T-cell (primary cell): ENCODE measurements at regions not wholly inside any gene's neighbourhood (a gene's known extent, or its start where the extent isn't known, plus 50 kb on each side); places are given as distances from the start of the nearest gene placed in this dataset.

Source experiments
- ATAC-seq, 4 experiments: fragments of 200-7000 bp in 3 of 4; fragments of 150-1000 bp in 1 of 4; cut with Tn5 transposase; replicated peaks in 1 of 4; 1 replicate in 3 of 4; 2 replicates in 1 of 4; pipeline ENCODE4 v1.10.0; 2021; ENCODE audit warnings: moderate library complexity in 3 of 4, mild to moderate bottlenecking in 2 of 4, moderate number of reproducible peaks in 1 of 4
- CTCF ChIA-PET, 2 donors: fragments of 300-600 bp; sonication (Branson Sonifier 250); formaldehyde crosslinking; loops; one replicate each; lab custom pipeline; 2022; ENCODE audit warnings: antibody characterized with exemption in 2 of 2; lab: Charles Lee
- POLR2A ChIA-PET, 2 donors: fragments of 300-600 bp; sonication (Branson Sonifier 250); formaldehyde crosslinking; loops; one replicate each; lab custom pipeline; 2022; ENCODE audit warnings: antibody characterized with exemption in 2 of 2; lab: Charles Lee
- DNase-seq, 35 experiments: peaks; one replicate each; pipeline versions ENCODE4 v3.0.0 to v3.0.0-alpha.2; 2013 to 2023
- H3K27ac ChIP-seq: one replicate; pipeline ENCODE4 v1.5.1; 2013; ENCODE audit warnings: low read length
- H3K27me3 ChIP-seq, 2 experiments: replicated peaks in 1 of 2; 1 replicate in 1 of 2; 2 replicates in 1 of 2; pipeline versions ENCODE4 v1.6.1 to v1.7.0; 2013; ENCODE audit warnings: low read length in 1 of 2, mixed read lengths in 1 of 2; ENCODE audit not compliant: control insufficient read depth in 2 of 2, insufficient read depth in 2 of 2; ENCODE audit errors: extremely low read depth in 1 of 2
- H3K36me3 ChIP-seq, 2 donors: 1 replicate in 1 of 2; 2 replicates in 1 of 2; pipeline versions ENCODE4 v1.6.1 to v1.7.0; 2013; ENCODE audit warnings: low read length in 1 of 2; ENCODE audit not compliant: control insufficient read depth in 2 of 2, insufficient read depth in 1 of 2; ENCODE audit errors: extremely low read depth in 1 of 2
- H3K4me1 ChIP-seq, 2 experiments: 1 replicate in 1 of 2; 2 replicates in 1 of 2; pipeline versions ENCODE4 v1.6.1 to v1.7.0; 2013; ENCODE audit warnings: low read length in 2 of 2, mixed read lengths in 1 of 2; ENCODE audit not compliant: insufficient read depth in 2 of 2, control insufficient read depth in 1 of 2; ENCODE audit errors: extremely low read depth in 1 of 2
- H3K4me3 ChIP-seq, 2 donors: 1 replicate in 1 of 2; 2 replicates in 1 of 2; pipeline versions ENCODE4 v1.5.1 to v1.7.0; 2013; ENCODE audit warnings: mild to moderate bottlenecking in 2 of 2, low read length in 1 of 2, moderate library complexity in 1 of 2; ENCODE audit not compliant: control insufficient read depth in 1 of 2; ENCODE audit errors: extremely low read depth in 1 of 2
- H3K9me3 ChIP-seq: 2 replicates; pipeline ENCODE4 v1.7.0; 2013
- H3K27ac Mint-ChIP-seq, 2 donors: one replicate each; pipeline ENCODE4 v1.8.0; 2020 to 2021; ENCODE audit warnings: mild to moderate bottlenecking in 2 of 2, mixed read lengths in 2 of 2
- H3K27me3 Mint-ChIP-seq, 2 donors: one replicate each; pipeline ENCODE4 v1.8.0; 2021 to 2022; ENCODE audit warnings: mixed read lengths in 2 of 2
- H3K36me3 Mint-ChIP-seq: one replicate; pipeline ENCODE4 v1.8.0; 2021; ENCODE audit warnings: mixed read lengths
- H3K4me1 Mint-ChIP-seq, 3 donors: one replicate each; pipeline ENCODE4 v1.8.0; 2020 to 2022; ENCODE audit warnings: mixed read lengths in 3 of 3, mild to moderate bottlenecking in 1 of 3
- H3K4me3 Mint-ChIP-seq, 3 donors: one replicate each; pipeline ENCODE4 v1.8.0; 2020 to 2022; ENCODE audit warnings: mild to moderate bottlenecking in 3 of 3, mixed read lengths in 3 of 3, moderate library complexity in 3 of 3
- H3K9me3 Mint-ChIP-seq, 3 donors: one replicate each; pipeline ENCODE4 v1.8.0; 2020 to 2022; ENCODE audit warnings: mixed read lengths in 3 of 3
- WGBS: methylation state at CpG from one replicate; pipeline ENCODE4 v1.1.5; 2013; ENCODE audit warnings: missing lambda C conversion rate; ENCODE audit not compliant: insufficient coverage; 5-methylcytosine and 5-hydroxymethylcytosine counted together

DNA sequence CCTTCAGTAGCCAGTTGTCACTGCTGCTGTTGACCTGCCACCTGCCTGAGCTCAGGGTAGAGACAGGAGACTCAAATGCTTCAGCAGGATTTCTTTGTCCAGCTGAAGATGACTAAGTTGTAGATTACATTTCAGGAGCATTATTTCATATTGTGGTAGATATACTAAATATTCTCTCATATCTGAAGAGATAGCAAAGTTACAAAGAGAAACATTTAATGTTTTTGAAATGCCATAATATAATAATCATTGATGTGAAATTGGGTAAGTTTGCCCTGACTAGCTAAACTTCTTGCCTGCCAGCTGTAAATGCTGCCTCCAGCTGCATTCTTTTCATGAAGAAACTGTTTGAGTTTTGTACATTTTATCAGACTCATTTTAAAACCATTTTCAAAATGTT, 247.6 kb upstream of the CNKSR2 start:
- Mint-ChIP-seq H3K4me3 (no peak overlapping the region), H3K4me1 (no peaks in the 10 kb centered on the region), H3K27me3 (peaks cover 0 to 8% of the 10 kb centered on the region in 2 donors), H3K27ac (no peak overlapping the region), H3K36me3 (no peaks in the 10 kb centered on the region), H3K9me3 (no peaks in the 10 kb centered on the region)
- H3K27me3 ChIP-seq = no peaks in the 10 kb centered on the region
- H3K4me1 ChIP-seq = no peaks in the 10 kb centered on the region
- no peak overlapping the region for H3K4me3 ChIP-seq
- no peaks in the 10 kb centered on the region for H3K9me3 ChIP-seq
- H3K36me3 ChIP-seq = no peaks in the 10 kb centered on the region
- ChIA-PET POLR2A (interaction anchor here in 1 of 2 donors (0.6 kb wide), 1 partner anchor 183 kb away, joined by 3 read pairs; no protein-coding TSS in a partner anchor), CTCF (no interaction called here)
- DNase-seq (no peak), ATAC-seq (no peak)
- no peak overlapping the region for H3K27ac ChIP-seq

DNA sequence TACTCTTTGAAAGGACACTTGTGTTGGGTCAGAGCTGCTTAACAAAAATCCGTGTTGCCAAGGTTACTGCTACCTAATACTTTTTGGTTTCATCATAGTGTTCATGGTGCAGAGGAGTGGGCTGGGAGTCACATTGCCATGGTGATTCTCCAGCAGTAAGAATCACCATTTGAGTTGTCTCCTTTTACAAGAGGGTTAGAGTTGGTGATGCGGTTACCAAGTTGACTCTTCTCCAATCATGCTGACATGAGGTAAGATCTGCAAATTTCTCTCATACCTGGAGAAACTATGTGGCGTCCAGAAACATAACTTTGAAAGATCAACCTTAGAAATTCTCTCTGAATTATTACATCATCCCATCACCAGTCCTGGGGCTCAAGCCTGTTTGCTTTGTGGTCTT, 242.9 kb upstream of the CNKSR2 start:
- H3K4me1 ChIP-seq = no peaks in the 10 kb centered on the region
- Mint-ChIP-seq H3K4me1 (no peaks in the 10 kb centered on the region), H3K27ac (no peak overlapping the region), H3K36me3 (no peaks in the 10 kb centered on the region), H3K4me3 (no peak overlapping the region), H3K9me3 (peaks cover 0 to 3% (median 0%) of the 10 kb centered on the region in 3 donors), H3K27me3 (peaks cover 0 to 8% of the 10 kb centered on the region in 2 donors)
- H3K9me3 ChIP-seq = no peaks in the 10 kb centered on the region
- H3K27me3 ChIP-seq = no peaks in the 10 kb centered on the region
- WGBS = no CpG with 5 or more reads among the region's 3 CpGs
- ATAC-seq (no peak), DNase-seq (no peak)
- no peaks in the 10 kb centered on the region for H3K36me3 ChIP-seq
- no peak overlapping the region for H3K27ac ChIP-seq
- POLR2A ChIA-PET = no interaction called here
- CTCF ChIA-PET = no interaction called here
- no peak overlapping the region for H3K4me3 ChIP-seq

DNA sequence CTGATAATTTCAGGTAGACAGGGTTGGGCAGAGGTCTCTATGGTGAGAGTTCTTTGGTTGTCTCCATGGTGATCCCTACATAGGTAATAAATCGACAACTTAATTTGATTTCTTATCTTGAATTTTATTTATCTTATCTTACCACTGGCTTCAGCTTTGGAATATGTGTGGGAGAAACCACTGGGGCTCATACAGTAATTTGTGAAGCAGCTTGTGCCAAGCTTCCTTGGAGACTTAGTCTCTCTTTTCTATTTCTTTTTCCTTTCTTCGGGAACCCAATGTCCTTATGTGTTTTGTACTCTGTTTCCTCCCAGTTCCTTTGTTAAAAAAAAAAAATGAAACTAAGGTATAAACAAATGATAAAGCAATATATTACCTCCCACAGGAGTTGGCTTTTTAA, 242.4 kb upstream of the CNKSR2 start:
- POLR2A ChIA-PET = no interaction called here
- no peak overlapping the region for H3K27ac Mint-ChIP-seq

DNA sequence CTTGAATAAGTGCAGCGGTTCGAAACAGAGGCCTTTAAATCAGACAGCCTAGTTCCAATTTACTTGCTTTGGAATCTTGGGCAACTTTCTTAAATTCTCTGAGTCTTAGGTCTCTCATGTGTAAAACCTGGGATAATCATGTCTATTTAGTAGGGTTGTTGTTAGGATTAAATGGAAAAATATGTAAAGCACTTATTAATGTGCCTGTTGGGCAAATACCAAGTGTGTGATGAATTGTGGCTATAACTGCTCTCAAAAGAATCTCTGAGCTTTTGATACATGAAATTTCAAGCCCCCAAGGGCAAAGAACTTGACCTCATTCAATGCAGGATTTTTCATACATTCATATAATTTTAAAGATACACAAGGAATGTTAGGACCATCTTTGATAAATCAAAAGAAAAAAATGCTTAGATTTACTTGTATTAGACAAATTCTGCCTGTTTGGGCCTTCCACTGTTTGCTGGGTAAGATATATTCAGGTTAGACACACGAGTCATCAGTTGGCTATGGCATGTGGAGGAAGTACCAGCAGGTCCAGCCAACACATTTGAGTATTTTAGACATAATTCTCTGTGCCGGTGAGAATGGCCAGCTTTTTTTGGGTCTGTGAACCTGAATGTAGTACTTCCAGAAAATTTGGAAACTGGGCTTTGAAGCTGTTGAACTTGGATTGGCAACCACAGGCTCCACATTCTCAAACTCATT, 241.4 kb upstream of the CNKSR2 start:
- Mint-ChIP-seq H3K9me3 (peaks cover 0 to 3% (median 0%) of the 10 kb centered on the region in 3 donors), H3K4me3 (no peak overlapping the region), H3K4me1 (no peaks in the 10 kb centered on the region), H3K27me3 (peaks cover 0 to 8% of the 10 kb centered on the region in 2 donors), H3K36me3 (no peaks in the 10 kb centered on the region), H3K27ac (no peak overlapping the region)
- Histone ChIP-seq H3K9me3 (no peaks in the 10 kb centered on the region), H3K27me3 (no peaks in the 10 kb centered on the region), H3K4me3 (no peak overlapping the region), H3K27ac (no peak overlapping the region), H3K4me1 (no peaks in the 10 kb centered on the region), H3K36me3 (no peaks in the 10 kb centered on the region)
- no CpG with 5 or more reads among the region's 4 CpGs for WGBS
- CTCF ChIA-PET = no interaction called here
- DNase-seq (no peak), ATAC-seq (no peak)
- POLR2A ChIA-PET = no interaction called here

More for the DNA sequence above, 242.4 kb upstream of the CNKSR2 start:
- no peak for DNase-seq
- Histone ChIP-seq H3K4me1 (no peaks in the 10 kb centered on the region), H3K4me3 (no peak overlapping the region), H3K36me3 (no peaks in the 10 kb centered on the region), H3K27ac (no peak overlapping the region), H3K9me3 (no peaks in the 10 kb centered on the region), H3K27me3 (no peaks in the 10 kb centered on the region)
- Mint-ChIP-seq H3K36me3 (no peaks in the 10 kb centered on the region), H3K4me1 (no peaks in the 10 kb centered on the region), H3K9me3 (peaks cover 0 to 3% (median 0%) of the 10 kb centered on the region in 3 donors), H3K27me3 (peaks cover 0 to 8% of the 10 kb centered on the region in 2 donors), H3K4me3 (no peak overlapping the region)
- CTCF ChIA-PET = no interaction called here
- ATAC-seq = no peak
- WGBS = no CpG with 5 or more reads among the region's 2 CpGs

DNA sequence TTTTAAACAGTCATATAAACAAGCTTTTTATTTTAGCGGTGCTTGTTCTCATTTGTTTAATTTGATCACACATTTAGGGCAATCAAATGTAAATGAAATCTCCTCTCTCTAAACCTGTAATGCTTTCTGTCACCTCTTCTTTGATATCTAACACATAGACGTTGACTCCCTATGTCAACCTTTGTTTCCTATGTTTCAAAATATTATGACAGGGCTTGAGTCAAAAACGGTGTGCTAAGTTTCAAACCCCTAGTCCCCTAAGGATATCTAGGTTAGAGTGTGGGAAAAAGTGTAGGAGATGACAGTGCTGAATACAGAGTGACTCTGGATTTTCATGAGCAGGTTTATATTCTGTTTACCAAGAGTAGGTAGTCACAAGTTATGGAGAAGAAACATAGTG, 224.0 kb upstream of the CNKSR2 start:
- CTCF ChIA-PET = no interaction called here
- Mint-ChIP-seq H3K27me3 (peaks cover 2 to 10% of the 10 kb centered on the region in 2 donors), H3K36me3 (no peaks in the 10 kb centered on the region), H3K4me3 (no peak overlapping the region), H3K27ac (no peak overlapping the region), H3K4me1 (no peaks in the 10 kb centered on the region), H3K9me3 (no peaks in the 10 kb centered on the region)
- no peaks in the 10 kb centered on the region for H3K4me1 ChIP-seq
- H3K27me3 ChIP-seq = no peaks in the 10 kb centered on the region
- DNase-seq (no peak), ATAC-seq (no peak)
- no peaks in the 10 kb centered on the region for H3K9me3 ChIP-seq
- H3K27ac ChIP-seq = no peak overlapping the region
- H3K4me3 ChIP-seq = no peak overlapping the region
- POLR2A ChIA-PET = no interaction called here
- WGBS = no CpG with 5 or more reads among the region's 3 CpGs
- H3K36me3 ChIP-seq = no peaks in the 10 kb centered on the region

DNA sequence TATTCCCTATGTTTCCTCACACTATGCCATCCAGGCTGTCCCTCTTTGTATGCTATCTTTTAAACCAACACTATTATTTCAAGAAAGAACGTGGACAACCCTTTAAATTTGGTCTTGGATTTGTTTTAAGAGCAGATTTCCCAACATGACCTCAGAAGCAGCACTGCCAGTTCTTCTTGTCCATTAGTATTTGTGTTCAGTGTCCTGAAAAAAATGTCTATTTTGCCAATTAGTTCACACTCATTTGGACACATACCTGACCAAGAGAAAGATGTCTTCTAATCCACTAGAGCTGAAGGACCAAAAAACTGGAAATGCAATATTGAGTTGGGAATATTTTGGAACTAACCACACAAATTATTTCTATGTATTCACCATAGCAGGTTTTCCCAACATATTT, 223.2 kb upstream of the CNKSR2 start:
- Mint-ChIP-seq H3K9me3 (no peaks in the 10 kb centered on the region), H3K27me3 (peaks cover 2 to 12% of the 10 kb centered on the region in 2 donors), H3K27ac (no peak overlapping the region), H3K36me3 (no peaks in the 10 kb centered on the region), H3K4me3 (no peak overlapping the region), H3K4me1 (no peaks in the 10 kb centered on the region)
- no peak overlapping the region for H3K4me3 ChIP-seq
- ChIA-PET CTCF (no interaction called here), POLR2A (no interaction called here)
- WGBS = no CpG with 5 or more reads among the region's 1 CpG
- H3K9me3 ChIP-seq = no peaks in the 10 kb centered on the region
- no peaks in the 10 kb centered on the region for H3K27me3 ChIP-seq
- H3K27ac ChIP-seq = no peak overlapping the region
- no peaks in the 10 kb centered on the region for H3K36me3 ChIP-seq
- no peak for DNase-seq
- H3K4me1 ChIP-seq = no peaks in the 10 kb centered on the region
- ATAC-seq = no peak

DNA sequence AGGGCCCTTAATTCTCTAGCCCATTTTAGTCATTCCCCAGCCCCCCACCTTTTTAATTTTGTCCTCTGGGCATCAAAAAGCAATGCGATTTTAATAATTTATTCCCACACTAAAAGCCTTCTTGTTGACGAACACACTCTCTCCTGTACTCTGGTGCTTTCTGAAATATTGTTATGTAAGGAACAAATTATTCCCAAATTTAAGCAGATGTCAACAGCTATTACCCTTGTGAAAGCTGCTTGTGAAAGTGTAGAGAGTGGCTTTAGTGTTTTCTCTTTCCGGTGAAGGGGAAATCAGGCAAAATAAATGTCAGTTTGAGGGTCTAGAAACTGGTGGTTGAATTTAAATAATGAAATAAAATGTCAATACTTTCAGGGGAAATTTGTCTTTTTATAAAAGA, 221.2 kb upstream of the CNKSR2 start:
- Mint-ChIP-seq H3K9me3 (no peaks in the 10 kb centered on the region), H3K4me3 (no peak overlapping the region)

More for the DNA sequence above, 221.2 kb upstream of the CNKSR2 start:
- Histone ChIP-seq H3K27me3 (no peaks in the 10 kb centered on the region), H3K4me1 (no peaks in the 10 kb centered on the region), H3K9me3 (no peaks in the 10 kb centered on the region), H3K36me3 (no peaks in the 10 kb centered on the region), H3K27ac (no peak overlapping the region), H3K4me3 (no peak overlapping the region)
- H3K27ac Mint-ChIP-seq = no peak overlapping the region
- ChIA-PET CTCF (no interaction called here), POLR2A (no interaction called here)
- DNase-seq = no peak
- H3K4me1 Mint-ChIP-seq = no peaks in the 10 kb centered on the region
- no CpG with 5 or more reads among the region's 3 CpGs for WGBS
- H3K36me3 Mint-ChIP-seq = no peaks in the 10 kb centered on the region
- H3K27me3 Mint-ChIP-seq = peaks cover under 1 to 12% of the 10 kb centered on the region in 2 donors
- no peak for ATAC-seq
